Activated CD8-positive, alpha-beta T cell treated with anti-CD3 and anti-CD28 coated beads for 36 hours (primary cell): ENCODE measurements at regions not wholly inside any gene's neighbourhood (a gene's known extent, or its start where the extent isn't known, plus 50 kb on each side); places are given as distances from the start of the nearest gene placed in this dataset.

Experiments
- ATAC-seq: fragments of 200-7000 bp; cut with Tn5 transposase; one replicate; pipeline ENCODE4 v1.10.0; 2021; ENCODE audit warnings: mild to moderate bottlenecking, moderate library complexity
- CTCF ChIA-PET: fragments of 350-600 bp; sonication (Branson Sonifier 250); formaldehyde crosslinking; loops from one replicate; lab custom pipeline; 2021; ENCODE audit warnings: antibody characterized with exemption; lab: Charles Lee
- POLR2A ChIA-PET: fragments of 350-600 bp; sonication (Branson Sonifier 250); formaldehyde crosslinking; loops from one replicate; lab custom pipeline; 2021; ENCODE audit warnings: antibody characterized with exemption; lab: Charles Lee
- DNase-seq: peaks from one replicate; pipeline ENCODE4 v3.0.0-alpha.2; 2020
- H3K27ac Mint-ChIP-seq: one replicate; pipeline ENCODE4 v1.8.0; 2021; ENCODE audit warnings: mild to moderate bottlenecking, mixed read lengths
- H3K27me3 Mint-ChIP-seq: one replicate; pipeline ENCODE4 v1.8.0; 2021; ENCODE audit warnings: mixed read lengths
- H3K36me3 Mint-ChIP-seq: one replicate; pipeline ENCODE4 v1.8.0; 2021; ENCODE audit warnings: low read depth, mixed read lengths
- H3K4me1 Mint-ChIP-seq: one replicate; pipeline ENCODE4 v1.8.0; 2021; ENCODE audit warnings: low read depth, mixed read lengths
- H3K4me3 Mint-ChIP-seq: one replicate; pipeline ENCODE4 v1.8.0; 2021; ENCODE audit warnings: mild to moderate bottlenecking, moderate library complexity, mixed read lengths
- H3K9me3 Mint-ChIP-seq: one replicate; pipeline ENCODE4 v1.8.0; 2021; ENCODE audit warnings: mixed read lengths
- CTCF ChIP-seq: fragments of 200-600 bp; IDR thresholded peaks from one replicate; pipeline ENCODE4 v1.8.0; 2022; ENCODE audit warnings: antibody characterized with exemption, mild to moderate bottlenecking
- intact Hi-C: fragments of 100-400 bp; cut with micrococcal nuclease; formaldehyde crosslinking; loops from one replicate; pipeline ENCODE4 v1.10.0; 2022

- Mint-ChIP-seq H3K4me1 (no peaks in the 10 kb centered on the region), H3K36me3 (no peaks in the 10 kb centered on the region), H3K9me3 (no peaks in the 10 kb centered on the region), H3K27me3 (no peaks in the 10 kb centered on the region), H3K4me3 (no peak overlapping the region), H3K27ac (no peak overlapping the region)
- CTCF ChIA-PET = no interaction called here
- intact Hi-C loops = no loop called here
- DNase-seq = no peak
- POLR2A ChIA-PET = no interaction called here
- TF ChIP-seq CTCF = no peak
- no peak for ATAC-seq
Measured at GRCh38 chr22:49016909-49017481, 810.7 kb downstream of the BRD1 start.

DNA sequence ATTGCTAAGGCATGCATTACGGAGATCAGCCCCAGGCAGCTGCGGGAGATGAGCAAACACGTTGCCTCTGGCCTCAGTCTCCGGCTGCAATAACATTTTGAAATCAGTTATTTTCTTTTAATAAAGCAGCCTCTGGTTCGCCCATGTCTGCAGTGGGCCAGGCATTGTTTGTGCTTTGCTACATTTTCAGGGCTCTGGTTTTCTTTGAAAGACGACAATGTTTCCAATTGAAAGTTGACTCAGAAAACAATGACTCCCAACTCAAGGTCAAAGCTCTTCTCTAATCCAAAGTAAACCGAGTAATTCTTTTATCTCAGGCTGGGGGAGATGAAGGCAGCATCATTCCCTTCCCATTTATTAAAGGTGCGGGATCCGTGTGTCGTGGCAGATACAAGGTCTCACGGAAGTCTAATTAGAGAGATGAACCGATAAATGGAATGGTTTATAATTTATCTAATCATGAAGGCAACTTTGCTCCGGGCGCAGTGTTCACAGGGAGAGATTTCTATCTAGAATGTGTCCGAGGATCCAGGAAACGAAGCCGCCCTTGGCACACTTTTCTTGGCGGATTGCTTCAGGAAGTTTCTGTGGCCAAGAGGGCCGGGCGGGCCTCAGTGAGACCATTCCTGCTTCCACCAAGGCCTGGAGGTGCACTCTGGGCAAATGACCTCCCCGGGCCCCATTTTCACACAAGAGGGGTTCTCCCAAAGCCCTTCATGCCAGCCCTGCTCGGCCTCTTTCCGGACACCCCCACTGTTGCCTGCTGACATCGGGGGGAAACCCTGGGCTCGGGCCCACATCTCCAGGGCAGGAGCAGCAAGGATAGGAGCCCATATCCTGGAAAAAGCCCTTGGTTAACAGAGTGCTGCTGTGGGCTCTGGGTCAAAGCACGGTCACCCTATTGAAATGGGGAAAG is 811.4 kb downstream of the BRD1 start:
- no peak for TF ChIP-seq CTCF
- Mint-ChIP-seq H3K4me3 (no peak overlapping the region), H3K27ac (no peak overlapping the region), H3K27me3 (no peaks in the 10 kb centered on the region), H3K4me1 (no peaks in the 10 kb centered on the region), H3K9me3 (no peaks in the 10 kb centered on the region), H3K36me3 (no peaks in the 10 kb centered on the region)
- DNase-seq (no peak), ATAC-seq (no peak)
- ChIA-PET POLR2A (no interaction called here), CTCF (no interaction called here)
- intact Hi-C loops = no loop called here

DNA sequence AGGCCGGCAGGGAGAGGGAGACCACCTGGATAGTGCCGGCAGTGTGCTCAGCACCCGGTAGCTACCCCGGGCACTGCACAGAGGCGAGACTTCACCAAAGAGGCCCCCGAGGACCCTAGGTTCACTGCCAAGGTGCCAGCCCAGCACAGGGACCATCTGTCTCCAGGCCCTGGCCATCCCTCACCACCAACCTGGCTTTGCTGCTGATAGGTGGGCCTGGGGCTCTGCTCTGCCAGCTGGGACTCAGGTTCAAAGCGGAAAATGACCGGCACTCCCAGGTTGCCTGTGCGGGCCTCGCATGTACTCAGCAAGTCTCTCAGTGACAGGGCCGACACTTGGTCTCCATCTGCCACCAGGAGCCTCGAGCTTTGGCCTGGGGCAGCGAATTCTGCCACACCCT is 812.2 kb downstream of the BRD1 start:
- Mint-ChIP-seq H3K4me1 (no peaks in the 10 kb centered on the region), H3K27ac (no peak overlapping the region), H3K27me3 (no peaks in the 10 kb centered on the region), H3K9me3 (no peaks in the 10 kb centered on the region), H3K4me3 (no peak overlapping the region), H3K36me3 (no peaks in the 10 kb centered on the region)
- intact Hi-C loops = no loop called here
- ChIA-PET POLR2A (no interaction called here), CTCF (no interaction called here)
- no peak for TF ChIP-seq CTCF
- DNase-seq (no peak), ATAC-seq (no peak)

- Mint-ChIP-seq H3K4me3 (no peak overlapping the region), H3K9me3 (no peaks in the 10 kb centered on the region), H3K27me3 (no peaks in the 10 kb centered on the region), H3K4me1 (no peaks in the 10 kb centered on the region), H3K36me3 (no peaks in the 10 kb centered on the region), H3K27ac (no peak overlapping the region)
- no peak for TF ChIP-seq CTCF
- ATAC-seq = no peak
- intact Hi-C loops = no loop called here
- DNase-seq = no peak
- POLR2A ChIA-PET = interaction anchor here (0.7 kb wide), 1 partner anchor 360 kb away, joined by 3 read pairs; no protein-coding TSS in a partner anchor
- CTCF ChIA-PET = no interaction called here
Measured at GRCh38 chr22:49014227-49015201, 813.2 kb downstream of the BRD1 start.
